ENCODE measurements at regions not wholly inside any gene's neighbourhood (a gene's known extent, or its start where the extent isn't known, plus 50 kb on each side); places are given as distances from the start of the nearest gene placed in this dataset.

DNA sequence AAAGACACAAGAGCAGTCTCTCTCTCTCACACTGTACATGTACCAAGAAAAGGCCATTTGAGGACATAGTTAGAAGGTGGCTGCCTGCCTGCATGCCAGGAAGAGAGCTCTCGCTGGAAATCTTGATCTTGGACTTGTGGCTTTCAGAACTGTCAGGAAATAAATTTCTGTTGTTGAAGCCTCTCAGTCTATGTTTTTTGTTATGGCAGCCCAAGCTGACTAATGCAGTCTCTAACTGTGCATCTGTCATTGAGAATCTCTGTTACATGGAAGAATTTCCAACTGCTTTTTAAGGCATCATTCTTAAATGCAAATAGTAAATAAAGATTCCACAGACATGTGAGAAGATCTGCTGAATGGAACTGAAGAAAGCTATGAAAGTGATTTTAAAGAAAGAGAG is 198.3 kb downstream of the PCDH10 start:
- no peak overlapping the region for H3K4me3 ChIP-seq (ENCODE audit: low read depth, low read length)
- in situ Hi-C loops (cut with HindIII; ENCODE audit: low sequenced_read_pairs): no loop called here
- no peak for DNase-seq (ENCODE audit: low read depth, low spot score)
- TF ChIP-seq, protein P1, sequence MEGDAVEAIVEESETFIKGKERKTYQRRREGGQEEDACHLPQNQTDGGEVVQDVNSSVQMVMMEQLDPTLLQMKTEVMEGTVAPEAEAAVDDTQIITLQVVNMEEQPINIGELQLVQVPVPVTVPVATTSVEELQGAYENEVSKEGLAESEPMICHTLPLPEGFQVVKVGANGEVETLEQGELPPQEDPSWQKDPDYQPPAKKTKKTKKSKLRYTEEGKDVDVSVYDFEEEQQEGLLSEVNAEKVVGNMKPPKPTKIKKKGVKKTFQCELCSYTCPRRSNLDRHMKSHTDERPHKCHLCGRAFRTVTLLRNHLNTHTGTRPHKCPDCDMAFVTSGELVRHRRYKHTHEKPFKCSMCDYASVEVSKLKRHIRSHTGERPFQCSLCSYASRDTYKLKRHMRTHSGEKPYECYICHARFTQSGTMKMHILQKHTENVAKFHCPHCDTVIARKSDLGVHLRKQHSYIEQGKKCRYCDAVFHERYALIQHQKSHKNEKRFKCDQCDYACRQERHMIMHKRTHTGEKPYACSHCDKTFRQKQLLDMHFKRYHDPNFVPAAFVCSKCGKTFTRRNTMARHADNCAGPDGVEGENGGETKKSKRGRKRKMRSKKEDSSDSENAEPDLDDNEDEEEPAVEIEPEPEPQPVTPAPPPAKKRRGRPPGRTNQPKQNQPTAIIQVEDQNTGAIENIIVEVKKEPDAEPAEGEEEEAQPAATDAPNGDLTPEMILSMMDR (IDR thresholded peaks at IDR 0.05; ENCODE audit: low read depth, low read length): no peak

DNA sequence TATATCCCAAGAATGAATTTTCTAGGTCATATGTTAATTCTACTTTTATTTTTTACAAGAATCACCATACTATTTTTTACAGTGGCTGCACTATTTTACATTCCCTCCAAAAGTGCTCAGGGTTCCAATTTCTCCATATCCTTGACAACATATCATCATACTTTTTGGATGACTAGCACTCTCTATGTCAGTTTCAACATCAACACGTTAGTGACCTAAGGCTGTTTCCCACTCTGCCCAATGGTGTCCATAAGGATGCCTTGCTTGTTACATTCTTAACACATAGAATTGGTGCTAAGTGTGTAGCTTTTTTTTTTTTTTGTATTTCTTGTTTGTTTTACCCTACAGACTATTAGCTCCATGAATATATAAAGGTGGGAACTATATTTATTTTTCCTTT is 175.4 kb downstream of the PCDH10 start:
- in situ Hi-C loops (cut with HindIII; ENCODE audit: low sequenced_read_pairs): no loop called here
- H3K4me3 ChIP-seq (ENCODE audit: low read depth, low read length): no peak overlapping the region
- no peak for DNase-seq (ENCODE audit: low read depth, low spot score)
- TF ChIP-seq, protein P1 (IDR thresholded peaks at IDR 0.05; ENCODE audit: low read depth, low read length): no peak

DNA sequence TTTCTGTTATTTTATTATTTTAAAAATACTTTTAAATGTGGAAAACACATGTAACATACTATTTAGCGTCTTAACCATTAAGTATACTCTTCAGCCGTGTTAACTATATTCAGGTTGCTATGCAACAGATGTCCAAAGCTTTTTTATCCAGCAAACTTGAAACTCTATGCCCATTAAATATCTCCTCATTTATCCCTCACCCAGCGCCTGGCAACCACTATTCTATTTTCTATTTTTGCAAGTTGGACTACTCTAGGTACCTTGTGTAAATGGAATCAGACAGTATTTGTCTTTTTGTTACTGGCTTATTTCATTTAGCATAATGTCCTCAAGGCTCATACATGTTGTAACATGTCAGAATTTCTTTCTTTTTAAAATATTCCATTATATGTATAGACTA is 174.6 kb downstream of the PCDH10 start:
- in situ Hi-C loops (cut with HindIII; ENCODE audit: low sequenced_read_pairs): no loop called here
- TF ChIP-seq, protein P1 (IDR thresholded peaks at IDR 0.05; ENCODE audit: low read depth, low read length): no peak
- no peak for DNase-seq (ENCODE audit: low read depth, low spot score)
- H3K4me3 ChIP-seq (ENCODE audit: low read depth, low read length): no peak overlapping the region

DNA sequence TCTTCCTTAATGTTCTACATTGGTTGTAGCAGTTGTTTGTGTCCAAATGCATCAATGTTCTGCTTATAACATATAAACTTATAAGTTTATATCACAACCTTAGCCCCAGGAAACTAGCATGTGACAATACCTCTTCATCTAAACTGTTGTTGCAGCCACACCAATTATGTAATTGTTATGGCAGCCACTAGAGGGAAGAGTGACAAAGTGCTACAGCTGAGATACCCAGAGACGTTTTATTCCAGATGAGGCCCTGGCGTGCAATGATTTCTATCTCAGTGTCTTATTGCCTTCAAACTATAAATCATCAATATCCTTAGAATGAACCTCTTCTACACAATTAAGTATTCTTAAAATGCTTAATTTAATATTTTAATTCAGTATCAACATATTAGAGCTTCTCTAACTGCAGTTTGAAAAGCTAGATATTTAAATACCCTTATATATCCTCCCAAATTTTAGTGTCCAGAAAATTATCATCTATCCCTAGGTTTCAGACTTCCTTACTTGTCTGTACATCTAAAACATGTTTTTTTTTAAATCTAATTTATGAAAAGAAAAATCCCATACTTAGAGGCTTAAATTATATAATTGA is 171.6 kb downstream of the PCDH10 start:
- no peak overlapping the region for H3K4me3 ChIP-seq (ENCODE audit: low read depth, low read length)
- peak; percentile 43 for DNase-seq (ENCODE audit: low read depth, low spot score)
- in situ Hi-C loops (cut with HindIII; ENCODE audit: low sequenced_read_pairs): no loop called here
- TF ChIP-seq, protein P1 (IDR thresholded peaks at IDR 0.05; ENCODE audit: low read depth, low read length): peak; percentile 75

DNA sequence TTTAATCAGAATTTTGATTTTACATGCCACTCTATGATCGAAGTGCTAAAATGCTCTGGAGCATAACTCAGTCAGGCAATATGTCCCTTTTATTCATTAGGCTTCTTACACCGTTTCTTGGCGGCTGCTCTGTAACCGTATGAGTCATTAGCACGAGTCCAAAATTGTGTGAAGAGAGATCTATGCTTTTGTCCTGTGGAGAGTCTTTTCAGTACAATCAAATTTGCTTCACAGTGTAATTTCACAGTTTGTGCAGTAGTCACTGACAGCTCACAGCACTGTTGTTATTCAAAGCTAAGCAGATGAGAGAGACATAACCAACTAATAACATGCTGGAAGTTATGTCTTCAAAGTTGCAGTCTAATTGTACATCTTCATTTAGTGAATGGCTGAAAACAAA is 167.8 kb downstream of the PCDH10 start:
- no peak overlapping the region for H3K4me3 ChIP-seq (ENCODE audit: low read depth, low read length)
- TF ChIP-seq, protein P1 (IDR thresholded peaks at IDR 0.05; ENCODE audit: low read depth, low read length): no peak
- in situ Hi-C loops (cut with HindIII; ENCODE audit: low sequenced_read_pairs): no loop called here
- peak; percentile 56 for DNase-seq (ENCODE audit: low read depth, low spot score)

DNA sequence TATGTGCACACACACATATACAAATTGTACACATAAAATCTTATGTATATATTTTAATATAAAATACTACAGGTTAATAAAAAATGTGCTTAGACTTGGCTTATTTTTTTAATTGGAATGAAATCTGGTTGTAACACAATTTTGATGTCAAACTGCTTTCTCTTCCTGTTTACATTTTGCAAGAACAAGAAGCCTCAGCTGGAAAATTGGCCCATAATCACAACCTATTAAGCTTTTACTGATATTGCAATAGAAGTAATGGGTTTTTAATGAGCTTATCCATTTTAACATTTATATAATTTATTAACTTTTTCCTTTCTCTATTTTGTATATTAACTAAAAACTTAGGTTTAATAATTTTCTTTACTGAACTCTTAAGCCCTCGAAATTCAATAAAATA is 165.9 kb downstream of the PCDH10 start:
- TF ChIP-seq, protein P1 (IDR thresholded peaks at IDR 0.05; ENCODE audit: low read depth, low read length): no peak
- no peak for DNase-seq (ENCODE audit: low read depth, low spot score)
- no peak overlapping the region for H3K4me3 ChIP-seq (ENCODE audit: low read depth, low read length)
- in situ Hi-C loops (cut with HindIII; ENCODE audit: low sequenced_read_pairs): no loop called here

DNA sequence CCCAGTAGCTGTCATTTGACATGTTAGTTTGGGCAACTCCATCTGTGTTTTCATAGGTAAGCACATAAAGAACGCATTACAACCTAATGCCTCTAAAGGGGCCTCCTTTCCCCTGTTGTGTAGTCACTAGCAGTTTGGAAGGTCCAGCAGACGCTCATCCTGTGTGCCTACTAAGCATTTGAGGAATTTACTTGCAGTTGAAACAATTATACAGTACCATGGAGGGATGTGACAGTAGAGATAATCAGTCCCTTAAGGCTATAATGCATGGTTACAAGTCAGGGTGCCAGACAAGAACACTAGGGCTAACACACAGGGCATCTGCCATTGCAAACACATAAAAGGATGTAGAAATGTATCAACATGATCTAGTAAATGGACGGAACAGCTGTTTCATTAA is 138.3 kb downstream of the PCDH10 start:
- no peak overlapping the region for H3K4me3 ChIP-seq (ENCODE audit: low read depth, low read length)
- TF ChIP-seq, protein P1 (IDR thresholded peaks at IDR 0.05; ENCODE audit: low read depth, low read length): no peak
- DNase-seq (ENCODE audit: low read depth, low spot score): no peak
- in situ Hi-C loops (cut with HindIII; ENCODE audit: low sequenced_read_pairs): no loop called here

All from astrocyte of the spinal cord (primary cell).